HCT116 (cell line): ENCODE measurements at regions not wholly inside any gene's neighbourhood (a gene's known extent, or its start where the extent isn't known, plus 50 kb on each side); places are given as distances from the start of the nearest gene placed in this dataset.

Source experiments
- CBX3 ChIP-seq: IDR thresholded peaks from 2 replicates; pipeline ENCODE4 v1.6.1; 2012; ENCODE audit warnings: low read depth
- EZH2phosphoT487 ChIP-seq: fragments of 200-600 bp; IDR thresholded peaks from 2 replicates; pipeline ENCODE4 v1.6.1; 2018; ENCODE audit warnings: antibody characterized with exemption, borderline replicate concordance
- POLR2A ChIP-seq: IDR thresholded peaks from 2 replicates; pipeline ENCODE4 v1.7.0; 2011; ENCODE audit warnings: borderline replicate concordance; ENCODE audit not compliant: insufficient read depth, insufficient read length; ENCODE audit errors: extremely low read depth
- SIN3A ChIP-seq: IDR thresholded peaks from 2 replicates; pipeline ENCODE4 v1.6.1; 2012; ENCODE audit warnings: low read depth
- SRF ChIP-seq: IDR thresholded peaks from 2 replicates; pipeline ENCODE4 v1.6.1; 2012; ENCODE audit warnings: low read depth

DNA sequence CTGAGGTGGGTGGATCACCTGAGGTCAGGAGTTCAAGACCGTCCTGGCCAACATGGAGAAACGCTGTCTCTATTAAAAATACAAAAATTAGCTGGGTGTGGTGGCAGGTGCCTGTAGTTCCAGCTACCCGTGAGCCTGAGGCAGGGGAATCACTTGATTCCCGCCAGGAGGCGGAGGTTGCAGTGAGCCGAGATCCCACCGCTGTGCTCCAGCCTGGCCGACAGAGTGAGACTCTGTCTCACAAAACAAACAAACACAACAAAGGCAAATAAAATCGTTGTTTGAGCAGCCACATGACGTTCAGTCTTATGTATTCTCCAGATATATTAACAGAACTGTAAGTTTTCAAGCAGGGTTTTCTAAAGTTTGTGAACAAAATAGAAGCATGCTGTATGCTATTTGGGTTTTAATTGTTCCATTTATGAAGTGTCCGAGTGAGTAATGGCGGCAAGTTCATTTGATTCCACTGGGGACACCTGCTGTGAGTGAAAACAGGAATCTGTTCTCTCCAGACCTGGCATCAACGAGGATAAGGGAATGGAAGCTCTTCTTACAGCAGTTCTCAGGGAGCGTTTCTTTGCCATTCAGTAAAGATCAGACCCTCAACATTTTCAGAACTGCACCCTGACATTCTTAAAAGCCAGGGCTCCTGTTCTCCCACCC, 122.5 kb upstream of the PITRM1 start:
- TF ChIP-seq SRF: no peak
- no peak for TF ChIP-seq EZH2phosphoT487
- TF ChIP-seq CBX3: no peak
- TF ChIP-seq POLR2A: no peak
- TF ChIP-seq SIN3A: no peak
